Kidney epithelial cell (primary cell): ENCODE measurements at regions not wholly inside any gene's neighbourhood (a gene's known extent, or its start where the extent isn't known, plus 50 kb on each side); places are given as distances from the start of the nearest gene placed in this dataset.

Experiments used
- DNase-seq: peaks from one replicate; pipeline ENCODE4 v3.0.0-alpha.2; 2010; ENCODE audit warnings: low read depth
- H3K27me3 ChIP-seq: 2 replicates; pipeline ENCODE4 v1.6.0; 2011; ENCODE audit warnings: low read length; ENCODE audit not compliant: control insufficient read depth, insufficient read depth
- H3K36me3 ChIP-seq: 2 replicates; pipeline ENCODE4 v1.5.1; 2011; ENCODE audit warnings: low read length; ENCODE audit not compliant: control insufficient read depth, insufficient read depth
- H3K4me3 ChIP-seq: 2 replicates; pipeline ENCODE4 v1.5.1; 2011; ENCODE audit warnings: low read depth, mild to moderate bottlenecking, control low read depth, low read length
- TF ChIP-seq, protein P1 (sequence below): IDR thresholded peaks from 2 replicates; pipeline ENCODE4 v1.5.1; 2011; ENCODE audit warnings: mild to moderate bottlenecking, moderate library complexity, low read length, control low read depth, inconsistent platforms; ENCODE audit not compliant: insufficient read depth, poor library complexity, severe bottlenecking

DNA sequence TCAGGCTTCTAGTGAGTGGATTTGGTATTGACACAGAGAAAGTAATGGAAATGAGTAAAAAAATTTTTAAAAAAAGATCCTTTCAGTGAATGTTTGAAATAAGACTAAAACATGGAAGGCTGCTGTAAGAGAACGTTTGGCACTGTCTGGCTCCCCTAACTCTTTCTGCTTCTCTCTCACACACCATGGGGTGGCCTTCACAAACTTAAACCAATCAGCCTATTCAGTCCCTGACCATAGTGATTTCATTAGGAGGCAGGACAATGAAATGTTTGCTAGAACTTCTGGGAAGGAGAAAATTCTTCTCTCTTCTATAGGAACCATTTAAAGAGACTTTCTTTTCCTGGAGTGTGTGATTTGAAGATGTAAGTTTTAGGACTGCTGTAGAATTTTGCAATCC lies 84.2 kb upstream of the GRIN2B start:
- Histone ChIP-seq H3K27me3 (no peaks in the 10 kb centered on the region), H3K36me3 (no peaks in the 10 kb centered on the region), H3K4me3 (no peak overlapping the region)
- TF ChIP-seq, protein P1, sequence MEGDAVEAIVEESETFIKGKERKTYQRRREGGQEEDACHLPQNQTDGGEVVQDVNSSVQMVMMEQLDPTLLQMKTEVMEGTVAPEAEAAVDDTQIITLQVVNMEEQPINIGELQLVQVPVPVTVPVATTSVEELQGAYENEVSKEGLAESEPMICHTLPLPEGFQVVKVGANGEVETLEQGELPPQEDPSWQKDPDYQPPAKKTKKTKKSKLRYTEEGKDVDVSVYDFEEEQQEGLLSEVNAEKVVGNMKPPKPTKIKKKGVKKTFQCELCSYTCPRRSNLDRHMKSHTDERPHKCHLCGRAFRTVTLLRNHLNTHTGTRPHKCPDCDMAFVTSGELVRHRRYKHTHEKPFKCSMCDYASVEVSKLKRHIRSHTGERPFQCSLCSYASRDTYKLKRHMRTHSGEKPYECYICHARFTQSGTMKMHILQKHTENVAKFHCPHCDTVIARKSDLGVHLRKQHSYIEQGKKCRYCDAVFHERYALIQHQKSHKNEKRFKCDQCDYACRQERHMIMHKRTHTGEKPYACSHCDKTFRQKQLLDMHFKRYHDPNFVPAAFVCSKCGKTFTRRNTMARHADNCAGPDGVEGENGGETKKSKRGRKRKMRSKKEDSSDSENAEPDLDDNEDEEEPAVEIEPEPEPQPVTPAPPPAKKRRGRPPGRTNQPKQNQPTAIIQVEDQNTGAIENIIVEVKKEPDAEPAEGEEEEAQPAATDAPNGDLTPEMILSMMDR = no peak
- DNase-seq = no peak

DNA sequence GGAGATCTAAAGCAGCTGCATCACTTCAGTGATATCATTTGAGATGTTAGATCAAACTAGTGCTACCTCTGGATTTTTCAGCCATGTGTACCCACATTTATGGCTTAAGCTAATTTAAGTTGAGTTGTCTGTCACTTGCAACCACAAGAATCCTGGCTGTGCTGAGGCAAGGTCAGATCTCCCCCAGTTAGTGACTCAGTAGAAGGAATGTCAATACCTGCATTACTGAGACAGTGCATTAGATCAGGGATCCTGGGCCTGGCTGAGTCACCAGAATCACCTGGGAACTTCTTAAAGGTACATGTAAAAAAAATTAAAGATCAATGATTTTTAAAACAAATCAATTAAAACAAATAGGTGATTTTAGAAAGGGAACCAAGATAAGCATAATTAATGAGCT lies 84.6 kb upstream of the GRIN2B start:
- no peaks in the 10 kb centered on the region for H3K36me3 ChIP-seq
- DNase-seq = peak; percentile 32
- H3K27me3 ChIP-seq = no peaks in the 10 kb centered on the region
- H3K4me3 ChIP-seq = no peak overlapping the region
- TF ChIP-seq, protein P1 = no peak

DNA sequence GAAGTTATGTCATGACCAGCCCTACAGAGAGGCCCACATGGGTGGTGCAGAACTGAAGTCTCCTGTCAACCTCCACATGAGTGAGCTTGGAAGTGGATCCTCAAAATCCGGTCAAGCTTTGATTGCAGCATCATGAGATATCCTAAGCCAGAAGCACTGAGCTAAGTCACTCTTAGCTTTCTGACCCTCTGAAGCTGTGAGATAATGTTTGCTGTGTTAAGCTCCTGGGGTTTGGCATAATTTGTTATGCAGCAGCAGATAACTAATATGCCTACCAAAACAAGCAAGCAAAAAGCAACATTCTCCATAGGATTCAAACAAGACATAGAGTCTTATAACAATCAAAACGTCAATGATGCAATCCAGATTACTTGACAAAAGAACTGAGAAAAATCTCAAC lies 87.6 kb upstream of the GRIN2B start:
- TF ChIP-seq, protein P1 = no peak
- Histone ChIP-seq H3K36me3 (no peaks in the 10 kb centered on the region), H3K27me3 (no peaks in the 10 kb centered on the region), H3K4me3 (no peak overlapping the region)
- DNase-seq = no peak

DNA sequence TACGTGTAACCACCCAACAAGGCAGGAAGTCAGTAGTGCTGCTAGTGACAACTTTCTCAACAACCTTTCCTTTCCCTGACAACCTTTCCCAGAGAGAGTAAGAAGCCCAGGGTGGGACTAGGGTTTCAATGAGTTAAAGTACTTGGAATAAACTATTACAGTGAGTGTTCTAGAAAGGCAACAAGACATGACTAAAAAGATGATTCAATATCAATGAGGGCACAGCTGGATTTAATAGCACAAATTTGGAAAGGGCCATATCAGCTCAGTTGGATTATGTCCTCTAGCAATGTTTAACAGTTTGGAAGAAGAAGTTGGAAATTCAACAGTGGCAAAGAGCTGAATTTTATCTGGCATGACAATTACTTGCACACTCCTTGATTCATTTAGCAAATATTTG lies 90.4 kb upstream of the GRIN2B start:
- TF ChIP-seq, protein P1 = no peak
- Histone ChIP-seq H3K36me3 (no peaks in the 10 kb centered on the region), H3K27me3 (no peaks in the 10 kb centered on the region), H3K4me3 (no peak overlapping the region)
- no peak for DNase-seq

DNA sequence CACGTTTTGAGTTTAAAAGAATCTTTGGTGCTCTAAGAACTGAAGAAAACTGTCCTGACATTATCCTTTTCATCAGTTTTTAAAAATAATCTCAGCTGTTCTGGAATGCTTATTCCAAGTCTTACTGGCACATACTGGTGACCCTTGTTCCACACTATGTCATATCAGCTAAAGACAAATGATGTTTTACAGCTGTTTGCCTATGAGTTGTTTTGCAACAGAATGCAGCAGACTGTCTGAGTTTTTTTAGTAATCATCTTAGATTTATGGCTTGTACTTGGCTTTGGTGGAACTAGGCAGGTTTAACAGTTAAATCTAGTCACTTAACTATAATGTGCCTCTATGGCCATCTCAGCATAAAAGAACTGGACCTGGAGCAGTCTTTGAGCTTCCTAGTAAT lies 91.6 kb upstream of the GRIN2B start:
- TF ChIP-seq, protein P1 = no peak

DNA sequence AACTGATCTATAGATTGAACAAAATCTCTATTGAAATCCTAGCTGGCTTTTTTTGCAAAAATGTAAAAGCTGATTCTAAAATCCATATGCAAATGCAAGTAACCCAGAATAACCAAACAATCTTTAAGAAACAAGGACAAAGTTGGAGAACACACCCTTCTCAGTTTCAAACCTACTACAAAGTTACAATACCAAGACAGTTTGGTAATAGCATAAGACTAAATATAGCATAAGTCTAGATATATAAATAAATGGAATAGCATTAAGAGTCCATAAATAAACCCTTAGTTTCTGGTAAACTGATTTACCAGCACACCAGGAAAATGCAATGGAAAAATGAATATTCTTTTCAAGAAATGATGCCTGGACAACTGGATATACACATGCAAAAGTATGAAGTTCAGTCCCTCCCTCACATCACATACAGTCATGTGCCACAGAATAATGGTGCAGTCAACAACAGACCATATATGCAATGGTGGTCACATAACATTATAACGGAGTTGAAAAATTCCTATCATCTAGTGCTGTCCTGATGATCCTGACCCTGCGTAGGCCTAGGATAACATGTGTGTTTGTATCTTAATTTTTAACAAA lies 94.5 kb upstream of the GRIN2B start:
- no peak for DNase-seq
- TF ChIP-seq, protein P1 = no peak
- H3K27me3 ChIP-seq = no peaks in the 10 kb centered on the region
- no peak overlapping the region for H3K4me3 ChIP-seq
- no peaks in the 10 kb centered on the region for H3K36me3 ChIP-seq

More for the DNA sequence above, 91.6 kb upstream of the GRIN2B start:
- Histone ChIP-seq H3K4me3 (no peak overlapping the region), H3K36me3 (no peaks in the 10 kb centered on the region), H3K27me3 (no peaks in the 10 kb centered on the region)
- DNase-seq = no peak
